ENCODE measurements at regions not wholly inside any gene's neighbourhood (a gene's known extent, or its start where the extent isn't known, plus 50 kb on each side); places are given as distances from the start of the nearest gene placed in this dataset.

DNA sequence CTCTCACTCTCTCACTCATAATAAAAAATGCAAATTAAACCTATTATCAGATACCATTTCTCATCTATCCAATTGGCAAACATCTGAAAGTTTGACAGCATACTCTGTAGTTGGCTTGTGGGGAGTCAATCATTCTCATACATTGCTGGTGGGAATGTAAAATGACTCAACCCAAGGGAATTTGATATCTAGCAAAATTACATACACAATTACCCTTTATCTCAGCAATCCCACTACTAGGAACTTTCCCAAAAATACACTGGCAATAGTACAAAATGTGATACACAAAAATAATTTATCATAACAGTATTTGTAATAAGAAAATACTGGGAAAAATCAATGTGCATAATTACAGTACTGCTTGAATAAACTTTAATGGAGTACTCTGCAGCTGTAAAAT, 731.3 kb downstream of the DTWD2 start:
- TF ChIP-seq YY1 (IDR thresholded peaks at IDR 0.05; ENCODE audit: low read depth, low read length) (no peak), SMAD1 (IDR thresholded peaks at IDR 0.05; ENCODE audit: low read depth, partially characterized antibody) (no peak), CHD2 (IDR thresholded peaks at IDR 0.05; ENCODE audit: borderline replicate concordance, low read depth, low read length) (no peak), NBN (IDR thresholded peaks at IDR 0.05) (no peak), POLR2A (IDR thresholded peaks at IDR 0.05; ENCODE audit: low read depth, low read length) (no peak)
- TF ChIP-seq, protein P1, sequence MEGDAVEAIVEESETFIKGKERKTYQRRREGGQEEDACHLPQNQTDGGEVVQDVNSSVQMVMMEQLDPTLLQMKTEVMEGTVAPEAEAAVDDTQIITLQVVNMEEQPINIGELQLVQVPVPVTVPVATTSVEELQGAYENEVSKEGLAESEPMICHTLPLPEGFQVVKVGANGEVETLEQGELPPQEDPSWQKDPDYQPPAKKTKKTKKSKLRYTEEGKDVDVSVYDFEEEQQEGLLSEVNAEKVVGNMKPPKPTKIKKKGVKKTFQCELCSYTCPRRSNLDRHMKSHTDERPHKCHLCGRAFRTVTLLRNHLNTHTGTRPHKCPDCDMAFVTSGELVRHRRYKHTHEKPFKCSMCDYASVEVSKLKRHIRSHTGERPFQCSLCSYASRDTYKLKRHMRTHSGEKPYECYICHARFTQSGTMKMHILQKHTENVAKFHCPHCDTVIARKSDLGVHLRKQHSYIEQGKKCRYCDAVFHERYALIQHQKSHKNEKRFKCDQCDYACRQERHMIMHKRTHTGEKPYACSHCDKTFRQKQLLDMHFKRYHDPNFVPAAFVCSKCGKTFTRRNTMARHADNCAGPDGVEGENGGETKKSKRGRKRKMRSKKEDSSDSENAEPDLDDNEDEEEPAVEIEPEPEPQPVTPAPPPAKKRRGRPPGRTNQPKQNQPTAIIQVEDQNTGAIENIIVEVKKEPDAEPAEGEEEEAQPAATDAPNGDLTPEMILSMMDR (IDR thresholded peaks at IDR 0.05 in 2 of 3, conservative IDR thresholded peaks at IDR 0.05 in 1 of 3; ENCODE audit: control insufficient read depth in 2 of 3, extremely low read depth in 1 of 3, insufficient read depth in 1 of 3, low read depth in 3 of 3, low read length in 3 of 3), result no peak
- TF ChIP-seq, protein P2, sequence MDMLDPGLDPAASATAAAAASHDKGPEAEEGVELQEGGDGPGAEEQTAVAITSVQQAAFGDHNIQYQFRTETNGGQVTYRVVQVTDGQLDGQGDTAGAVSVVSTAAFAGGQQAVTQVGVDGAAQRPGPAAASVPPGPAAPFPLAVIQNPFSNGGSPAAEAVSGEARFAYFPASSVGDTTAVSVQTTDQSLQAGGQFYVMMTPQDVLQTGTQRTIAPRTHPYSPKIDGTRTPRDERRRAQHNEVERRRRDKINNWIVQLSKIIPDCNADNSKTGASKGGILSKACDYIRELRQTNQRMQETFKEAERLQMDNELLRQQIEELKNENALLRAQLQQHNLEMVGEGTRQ (IDR thresholded peaks at IDR 0.05; ENCODE audit: borderline replicate concordance, low read depth, low read length), result no peak
- TF ChIP-seq, protein P3, sequence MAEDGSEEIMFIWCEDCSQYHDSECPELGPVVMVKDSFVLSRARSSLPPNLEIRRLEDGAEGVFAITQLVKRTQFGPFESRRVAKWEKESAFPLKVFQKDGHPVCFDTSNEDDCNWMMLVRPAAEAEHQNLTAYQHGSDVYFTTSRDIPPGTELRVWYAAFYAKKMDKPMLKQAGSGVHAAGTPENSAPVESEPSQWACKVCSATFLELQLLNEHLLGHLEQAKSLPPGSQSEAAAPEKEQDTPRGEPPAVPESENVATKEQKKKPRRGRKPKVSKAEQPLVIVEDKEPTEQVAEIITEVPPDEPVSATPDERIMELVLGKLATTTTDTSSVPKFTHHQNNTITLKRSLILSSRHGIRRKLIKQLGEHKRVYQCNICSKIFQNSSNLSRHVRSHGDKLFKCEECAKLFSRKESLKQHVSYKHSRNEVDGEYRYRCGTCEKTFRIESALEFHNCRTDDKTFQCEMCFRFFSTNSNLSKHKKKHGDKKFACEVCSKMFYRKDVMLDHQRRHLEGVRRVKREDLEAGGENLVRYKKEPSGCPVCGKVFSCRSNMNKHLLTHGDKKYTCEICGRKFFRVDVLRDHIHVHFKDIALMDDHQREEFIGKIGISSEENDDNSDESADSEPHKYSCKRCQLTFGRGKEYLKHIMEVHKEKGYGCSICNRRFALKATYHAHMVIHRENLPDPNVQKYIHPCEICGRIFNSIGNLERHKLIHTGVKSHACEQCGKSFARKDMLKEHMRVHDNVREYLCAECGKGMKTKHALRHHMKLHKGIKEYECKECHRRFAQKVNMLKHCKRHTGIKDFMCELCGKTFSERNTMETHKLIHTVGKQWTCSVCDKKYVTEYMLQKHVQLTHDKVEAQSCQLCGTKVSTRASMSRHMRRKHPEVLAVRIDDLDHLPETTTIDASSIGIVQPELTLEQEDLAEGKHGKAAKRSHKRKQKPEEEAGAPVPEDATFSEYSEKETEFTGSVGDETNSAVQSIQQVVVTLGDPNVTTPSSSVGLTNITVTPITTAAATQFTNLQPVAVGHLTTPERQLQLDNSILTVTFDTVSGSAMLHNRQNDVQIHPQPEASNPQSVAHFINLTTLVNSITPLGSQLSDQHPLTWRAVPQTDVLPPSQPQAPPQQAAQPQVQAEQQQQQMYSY (CRISPR knock-in tag; IDR thresholded peaks at IDR 0.05), result no peak

All from GM12878 (cell line).